GM21723 (cell line): ENCODE measurements at regions not wholly inside any gene's neighbourhood (a gene's known extent, or its start where the extent isn't known, plus 50 kb on each side); places are given as distances from the start of the nearest gene placed in this dataset.

Source experiments
- ATAC-seq: cut with Tn5 transposase; IDR thresholded peaks from one replicate; pipeline ENCODE4 v1.9.1; 2021; ENCODE audit warnings: mild to moderate bottlenecking, moderate library complexity; ENCODE audit not compliant: unreplicated experiment

GRCh38 chr2:56693501-56693900, 509.7 kb downstream of the CCDC85A start:
- no peak for ATAC-seq

GRCh38 chr2:56703001-56703400, 519.2 kb downstream of the CCDC85A start:
- no peak for ATAC-seq

GRCh38 chr2:56705713-56706112, 521.9 kb downstream of the CCDC85A start:
- ATAC-seq: no peak

- ATAC-seq: no peak
These were observed 523.4 kb downstream of the CCDC85A start for GRCh38 chr2:56707218-56707617.

- ATAC-seq: no peak
These were observed 523.9 kb downstream of the CCDC85A start for GRCh38 chr2:56707650-56708049.

- no peak for ATAC-seq
These were observed 525.4 kb downstream of the CCDC85A start for GRCh38 chr2:56709181-56709580.

- ATAC-seq: no peak
These were observed 529.4 kb downstream of the CCDC85A start for GRCh38 chr2:56713161-56713676.

- ATAC-seq: no peak
These were observed 530.2 kb downstream of the CCDC85A start for GRCh38 chr2:56713978-56714377.

- no peak for ATAC-seq
These were observed 530.6 kb downstream of the CCDC85A start for GRCh38 chr2:56714400-56714799.

- ATAC-seq: no peak
These were observed 531.9 kb downstream of the CCDC85A start for GRCh38 chr2:56715683-56716082.

GRCh38 chr2:56718413-56718812, 534.6 kb downstream of the CCDC85A start:
- ATAC-seq: no peak

GRCh38 chr2:56729212-56729611, 545.4 kb downstream of the CCDC85A start:
- ATAC-seq: no peak

- no peak for ATAC-seq
These were observed 549.2 kb downstream of the CCDC85A start for GRCh38 chr2:56732946-56733345.

- no peak for ATAC-seq
These were observed 555.6 kb downstream of the CCDC85A start for GRCh38 chr2:56739413-56739812.

GRCh38 chr2:56741601-56742102, 557.9 kb downstream of the CCDC85A start:
- ATAC-seq: no peak

- ATAC-seq: no peak
These were observed 560.0 kb downstream of the CCDC85A start for GRCh38 chr2:56743807-56744206.

GRCh38 chr2:56749152-56749752, 565.5 kb downstream of the CCDC85A start:
- ATAC-seq: no peak

- no peak for ATAC-seq
These were observed 569.4 kb downstream of the CCDC85A start for GRCh38 chr2:56753182-56753581.

GRCh38 chr2:56754066-56754615, 570.4 kb downstream of the CCDC85A start:
- no peak for ATAC-seq

GRCh38 chr2:56754627-56755026, 570.8 kb downstream of the CCDC85A start:
- ATAC-seq: no peak

GRCh38 chr2:56757884-56758545, 574.2 kb downstream of the CCDC85A start:
- ATAC-seq: no peak

- no peak for ATAC-seq
These were observed 579.9 kb downstream of the CCDC85A start for GRCh38 chr2:56763683-56764082.
